ENCODE measurements at regions not wholly inside any gene's neighbourhood (a gene's known extent, or its start where the extent isn't known, plus 50 kb on each side); places are given as distances from the start of the nearest gene placed in this dataset.

DNA sequence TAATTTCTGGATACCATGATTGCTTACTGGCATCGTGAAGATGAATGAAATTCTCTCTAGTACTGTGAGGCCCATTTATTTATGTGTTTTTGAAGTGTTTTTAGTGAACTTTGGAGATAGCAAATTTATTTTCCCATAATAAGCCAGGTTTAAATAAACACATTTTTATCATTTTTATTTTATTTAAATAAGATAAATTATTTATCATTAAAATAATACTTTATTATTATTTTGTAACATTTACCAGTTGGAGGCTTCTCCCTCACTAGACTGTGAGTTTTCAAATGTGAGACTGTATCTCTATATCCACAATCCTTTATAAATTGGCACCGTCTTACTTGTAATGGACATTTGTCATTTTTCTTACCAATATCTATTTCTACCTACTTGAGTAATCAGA, 351.7 kb downstream of the METTL15 start:
- no peak for DNase-seq

DNA sequence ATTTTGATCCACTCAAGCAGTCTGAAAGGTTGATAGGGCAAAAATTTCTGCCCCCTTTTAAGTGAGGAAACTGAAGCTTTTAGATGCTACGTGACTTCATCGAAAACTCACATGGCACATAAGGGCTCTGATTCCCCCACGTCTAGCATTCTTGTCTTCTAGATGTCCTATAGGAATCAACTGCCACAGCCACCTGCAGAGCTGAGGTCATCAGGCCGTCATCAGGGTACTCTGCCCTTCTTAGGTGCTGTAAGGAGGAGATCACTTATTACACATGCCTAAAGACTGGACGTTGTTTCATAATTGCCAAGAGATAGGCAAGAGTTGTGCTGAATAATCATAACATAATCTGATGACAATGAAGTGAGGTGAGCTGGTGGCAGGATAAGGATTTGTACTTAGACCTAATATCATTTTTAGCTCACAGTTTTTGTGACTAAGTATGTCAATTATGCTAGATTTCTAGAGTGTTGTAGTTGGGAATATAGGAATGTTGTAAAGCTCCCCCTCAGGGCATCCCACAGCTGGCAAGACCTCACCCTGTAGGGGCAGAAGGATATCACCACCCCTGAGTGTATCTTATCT, 349.4 kb downstream of the METTL15 start:
- no peak for DNase-seq

DNA sequence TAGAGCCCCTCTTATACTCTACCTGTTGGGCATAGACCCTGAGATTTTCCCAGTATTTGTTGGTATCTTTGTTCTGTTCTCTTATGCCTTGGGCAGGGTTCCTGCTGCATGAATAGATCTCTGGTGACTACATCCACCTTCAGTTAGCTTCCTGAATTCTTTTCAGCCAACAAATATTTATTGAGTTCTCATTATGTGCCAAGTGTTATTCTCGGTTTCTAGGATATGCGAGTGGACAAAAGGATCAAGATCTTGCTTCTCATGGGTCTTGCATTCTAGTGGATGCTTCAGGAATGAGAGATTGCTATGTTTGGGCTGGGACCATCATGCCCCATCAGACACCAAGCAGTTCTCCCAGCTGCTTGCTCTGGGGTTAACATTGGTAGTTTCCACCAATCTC, 340.0 kb downstream of the METTL15 start:
- DNase-seq = no peak

DNA sequence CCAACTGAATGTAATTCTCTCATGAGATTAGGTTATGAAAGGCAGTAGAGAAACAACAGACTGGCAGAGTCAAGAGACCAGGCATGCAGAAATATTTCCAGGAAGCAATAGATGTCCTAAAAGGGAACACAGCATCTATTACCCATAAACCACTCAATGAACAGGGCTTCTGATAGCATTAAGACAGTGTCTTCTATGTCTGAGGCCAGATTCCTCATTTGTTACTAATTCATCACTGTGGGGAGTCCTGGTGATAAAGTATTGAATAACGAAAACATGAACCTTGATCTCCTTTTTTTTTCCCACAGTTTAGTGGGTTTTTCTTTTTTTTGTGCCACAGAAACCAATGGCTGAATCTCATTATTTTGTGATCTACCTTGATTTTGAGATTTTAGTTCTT, 339.0 kb downstream of the METTL15 start:
- no peak for DNase-seq

DNA sequence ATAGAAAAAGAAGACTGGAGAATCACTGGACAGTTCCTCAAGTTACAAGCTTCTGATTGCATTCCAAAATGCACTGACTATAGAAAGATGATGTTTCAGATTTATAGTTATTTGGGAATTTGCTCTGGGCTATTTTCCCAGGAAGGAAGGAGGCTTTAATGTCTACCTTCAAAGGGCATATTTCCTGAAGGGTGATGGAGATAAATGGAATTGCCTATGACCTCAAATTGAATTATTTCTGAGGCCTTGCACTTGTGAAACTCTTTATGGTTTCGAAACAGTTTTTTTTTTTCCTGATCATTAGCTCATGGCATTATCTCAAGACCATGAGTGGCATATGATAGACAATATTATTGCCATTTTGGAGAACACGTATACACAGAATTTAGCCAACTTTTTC, 333.9 kb downstream of the METTL15 start:
- DNase-seq = no peak

DNA sequence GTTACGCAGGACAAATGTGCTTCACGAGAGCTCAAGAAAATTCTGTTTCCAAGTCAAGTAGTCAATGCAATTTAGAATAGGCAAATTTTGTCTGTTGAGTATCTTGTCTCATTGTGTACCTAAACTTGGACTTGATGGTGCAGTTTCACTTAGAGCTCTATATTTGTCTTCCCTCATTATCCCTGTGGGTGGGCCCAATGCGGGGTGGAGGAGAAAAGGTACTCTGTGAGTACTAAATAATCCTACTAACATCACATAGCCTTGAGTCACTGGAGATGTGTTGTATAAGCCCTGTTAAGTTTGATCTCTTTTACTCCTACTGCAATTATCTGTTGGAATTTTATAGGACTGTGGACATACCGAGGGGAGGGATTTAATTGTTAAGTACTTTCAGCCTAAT, 331.2 kb downstream of the METTL15 start:
- DNase-seq = no peak

DNA sequence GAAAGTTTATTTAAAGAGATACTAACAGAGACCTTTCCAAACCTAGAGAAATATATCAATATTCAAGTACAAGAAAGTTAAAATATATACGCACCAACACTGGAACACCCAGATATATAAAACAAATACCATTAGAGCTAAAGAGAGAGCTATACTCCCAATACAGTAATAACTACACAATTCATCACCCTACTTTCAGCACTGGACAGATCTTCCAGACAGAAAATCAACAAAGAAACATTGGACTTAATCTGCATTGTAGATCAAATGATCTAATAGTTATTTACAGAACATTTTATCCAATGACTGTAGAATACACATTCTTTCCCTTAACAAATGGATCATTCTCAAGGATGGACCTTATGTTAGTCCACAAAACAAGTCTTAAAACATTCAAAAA, 311.9 kb downstream of the METTL15 start:
- DNase-seq = no peak

DNA sequence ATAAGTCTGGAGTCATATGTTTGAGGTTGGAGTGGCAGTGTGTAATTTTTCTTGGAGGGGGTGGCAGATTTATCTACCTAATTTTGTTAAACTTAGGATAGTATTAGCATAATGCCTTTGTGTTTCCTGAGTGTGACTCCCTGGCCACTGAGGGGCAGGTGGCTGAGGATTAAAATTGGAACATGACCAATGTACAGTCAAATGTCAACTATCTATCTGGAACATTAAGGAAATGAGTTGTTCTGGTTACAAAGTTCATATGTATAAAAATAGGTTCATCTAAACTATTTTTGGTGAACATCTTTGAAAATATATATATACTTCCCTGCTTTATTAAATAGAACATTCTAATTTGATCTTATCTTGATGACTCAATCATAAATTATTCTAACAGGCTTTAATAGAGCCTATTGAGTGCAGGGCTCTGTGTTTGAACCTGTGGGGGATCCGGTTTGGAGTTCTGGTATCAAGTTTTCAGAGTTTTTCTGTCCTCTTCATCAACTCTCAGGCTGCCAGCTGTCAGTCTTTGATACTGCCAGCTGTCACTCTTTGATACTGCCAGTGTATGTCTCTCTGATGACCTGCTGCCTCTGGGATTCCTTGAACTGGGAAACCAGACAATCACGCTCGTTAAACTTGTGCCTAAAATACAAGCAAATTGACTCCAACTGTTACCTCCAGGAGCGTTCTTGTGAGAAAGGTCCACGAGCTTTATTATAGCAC, 309.6 kb downstream of the METTL15 start:
- no peak for DNase-seq

DNA sequence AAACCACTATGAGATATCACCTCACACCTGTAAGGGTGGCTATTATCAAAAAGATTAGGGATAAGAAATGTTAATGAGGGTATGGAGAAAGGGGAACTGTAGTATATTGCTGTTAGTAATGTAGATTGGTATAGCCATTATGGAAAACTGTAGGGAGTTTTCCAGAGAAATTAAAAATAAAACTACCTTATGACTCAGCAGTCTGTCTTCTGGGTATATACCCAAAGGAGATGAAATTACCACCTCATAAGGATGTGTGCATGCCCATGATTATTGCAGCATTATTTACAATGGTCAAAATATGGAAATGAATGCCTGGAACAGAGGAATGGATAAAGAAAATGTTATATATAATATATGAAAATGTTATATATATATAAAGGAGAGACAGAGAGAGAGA, 303.8 kb downstream of the METTL15 start:
- no peak for DNase-seq

DNA sequence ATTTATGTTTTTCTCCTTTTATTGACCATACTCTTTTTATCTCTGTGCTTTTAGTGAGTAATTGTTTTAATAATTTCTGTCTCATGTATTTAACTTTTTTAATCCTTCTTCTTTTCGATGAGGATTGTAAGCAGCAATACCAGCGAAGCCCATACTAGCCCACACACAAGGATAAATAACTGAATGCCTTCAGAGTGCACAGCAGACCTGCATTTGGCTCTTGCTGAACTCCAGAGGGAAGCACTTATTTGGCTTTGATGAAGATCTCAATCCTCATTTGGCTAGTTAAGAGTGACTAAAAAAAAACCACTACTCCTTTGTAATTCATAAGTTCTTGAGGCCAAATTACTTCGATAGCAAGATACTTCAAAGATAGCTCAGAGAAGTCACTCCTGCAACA, 293.3 kb downstream of the METTL15 start:
- DNase-seq = no peak

DNA sequence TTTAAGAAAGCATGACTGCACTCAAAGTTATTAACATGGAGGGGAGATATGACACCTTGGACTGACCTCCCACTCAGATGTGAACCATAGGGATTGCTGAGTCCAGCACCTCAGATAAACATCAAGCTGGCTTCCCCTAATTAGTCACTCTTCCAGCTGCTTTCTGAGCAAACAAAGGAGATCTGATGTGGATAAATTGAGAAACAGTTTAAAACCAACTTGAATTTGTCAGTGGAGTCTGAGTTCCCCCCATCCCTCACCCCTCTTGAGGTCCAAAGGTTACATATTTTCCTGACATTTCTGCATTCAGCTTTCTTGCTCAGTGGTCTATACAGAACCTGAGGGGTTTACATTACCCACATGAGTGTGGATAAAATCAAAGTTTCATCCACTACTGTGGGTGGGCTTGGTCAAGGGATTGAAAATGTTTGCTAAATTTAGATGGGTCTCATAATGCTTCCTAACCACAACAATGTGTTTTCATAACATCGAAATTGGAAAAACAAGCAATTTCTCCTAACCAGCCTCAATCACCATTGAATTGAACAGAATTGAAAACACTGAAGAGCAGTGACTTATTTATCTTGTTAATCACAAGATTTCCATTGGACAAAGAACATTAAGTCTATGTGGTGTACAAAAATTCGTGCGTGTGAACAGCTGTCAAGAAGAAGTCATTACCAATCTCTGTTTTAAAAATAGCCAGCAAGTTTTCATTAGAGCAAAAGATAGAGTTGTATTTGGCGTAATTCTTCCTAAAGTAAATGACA, 292.3 kb downstream of the METTL15 start:
- DNase-seq = no peak

DNA sequence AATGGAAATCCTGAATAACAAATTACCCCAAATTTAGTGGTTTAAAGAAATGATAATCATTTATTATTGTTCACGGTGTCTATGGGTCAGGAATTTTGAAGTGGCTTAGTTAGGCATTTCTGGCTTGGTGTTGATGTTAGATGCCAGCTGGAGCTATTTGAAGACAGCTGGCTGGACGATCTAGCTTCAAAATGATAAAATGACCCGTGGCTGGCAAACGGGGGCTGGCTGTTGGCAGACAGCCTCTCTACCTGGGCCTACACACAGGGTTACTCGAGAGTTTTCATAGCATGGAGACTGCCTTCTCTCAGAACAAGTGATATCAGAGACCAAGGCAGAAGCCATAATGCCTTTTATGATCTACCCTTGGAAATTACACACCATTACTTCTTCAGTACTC, 285.2 kb downstream of the METTL15 start:
- DNase-seq = no peak

DNA sequence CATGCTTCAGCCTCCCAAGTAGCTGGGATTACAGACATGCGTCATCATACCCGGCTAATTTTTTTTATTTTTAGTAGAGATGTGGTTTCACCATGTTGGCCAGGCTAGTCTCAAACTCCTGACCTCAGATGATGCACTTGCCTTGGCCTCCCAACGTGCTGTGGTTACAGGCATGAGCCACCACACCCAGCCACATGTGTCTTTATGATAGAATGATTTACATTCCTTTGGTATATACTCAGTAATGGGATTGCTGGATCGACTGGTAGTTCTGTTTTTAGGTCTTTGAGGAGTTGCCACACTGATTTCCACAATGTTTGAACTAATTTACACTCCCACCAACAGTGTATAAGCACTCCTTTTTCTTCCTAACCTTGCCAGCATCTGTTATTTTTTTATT, 276.2 kb downstream of the METTL15 start:
- DNase-seq = no peak

DNA sequence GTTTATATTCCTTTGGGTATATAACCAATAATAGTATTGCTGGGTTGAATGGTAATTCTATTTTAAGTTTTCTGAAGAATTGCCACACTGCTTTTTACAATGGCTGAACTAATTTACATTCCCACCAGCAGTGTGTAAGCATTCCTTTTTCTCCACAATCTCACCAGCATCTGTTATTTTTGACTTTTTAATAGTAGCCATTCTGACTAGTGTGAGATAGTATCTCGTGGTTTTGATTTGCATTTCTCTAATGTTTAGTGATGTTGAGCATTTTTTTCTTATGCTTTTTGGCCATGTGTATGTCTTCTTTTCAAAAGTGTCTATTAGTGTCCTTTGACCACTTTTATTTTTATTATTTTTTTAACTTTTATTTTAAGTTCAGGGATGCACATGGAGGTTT, 275.3 kb downstream of the METTL15 start:
- DNase-seq = no peak
